ENCODE measurements at regions not wholly inside any gene's neighbourhood (a gene's known extent, or its start where the extent isn't known, plus 50 kb on each side); places are given as distances from the start of the nearest gene placed in this dataset.

GRCh38 chr1:103461161-103462105, 64.1 kb upstream of the RNPC3 start:
- Histone ChIP-seq H3K27ac (ENCODE audit: low read depth, low read length, poor library complexity, severe bottlenecking) (no peak overlapping the region), H3K79me2 (ENCODE audit: insufficient read depth, low read depth, low read length) (no peaks in the 10 kb centered on the region), H3K4me1 (ENCODE audit: insufficient read depth, low read length, poor library complexity, severe bottlenecking) (no peaks in the 10 kb centered on the region), H3K36me3 (ENCODE audit: insufficient read depth, low read length) (no peaks in the 10 kb centered on the region), H3K9me3 (ENCODE audit: low read length) (no peaks in the 10 kb centered on the region), H2AFZ (ENCODE audit: low read length) (no peak overlapping the region), H3K9me2 (ENCODE audit: insufficient read depth, low read length) (no peaks in the 10 kb centered on the region), H3K4me3 (ENCODE audit: low read depth, low read length, poor library complexity, severe bottlenecking) (no peak overlapping the region), H4K20me1 (ENCODE audit: insufficient read depth, low read length) (no peaks in the 10 kb centered on the region), H3K4me2 (ENCODE audit: low read length) (no peak overlapping the region)
- ChIA-PET POLR2A (interaction anchor here (0.6 to 1.0 kb wide), 3 partner anchors 10 to 126 kb away, joined by 3 to 4 read pairs (median 4); no protein-coding TSS in a partner anchor), CTCF (ENCODE audit: unreplicated experiment) (interaction anchor here (1.0 kb wide), 1 partner anchor 16 kb away, joined by 3 read pairs; no protein-coding TSS in a partner anchor)
- intact Hi-C loops (cut with micrococcal nuclease; ENCODE audit: unreplicated experiment), result loop anchor here (5.0 kb wide), 1 partner anchor 354 kb away; the partner anchor contains the start of gene COL11A1
- BruUV-seq (replicated peaks), result no TSS peak
- TF ChIP-seq, protein P1, sequence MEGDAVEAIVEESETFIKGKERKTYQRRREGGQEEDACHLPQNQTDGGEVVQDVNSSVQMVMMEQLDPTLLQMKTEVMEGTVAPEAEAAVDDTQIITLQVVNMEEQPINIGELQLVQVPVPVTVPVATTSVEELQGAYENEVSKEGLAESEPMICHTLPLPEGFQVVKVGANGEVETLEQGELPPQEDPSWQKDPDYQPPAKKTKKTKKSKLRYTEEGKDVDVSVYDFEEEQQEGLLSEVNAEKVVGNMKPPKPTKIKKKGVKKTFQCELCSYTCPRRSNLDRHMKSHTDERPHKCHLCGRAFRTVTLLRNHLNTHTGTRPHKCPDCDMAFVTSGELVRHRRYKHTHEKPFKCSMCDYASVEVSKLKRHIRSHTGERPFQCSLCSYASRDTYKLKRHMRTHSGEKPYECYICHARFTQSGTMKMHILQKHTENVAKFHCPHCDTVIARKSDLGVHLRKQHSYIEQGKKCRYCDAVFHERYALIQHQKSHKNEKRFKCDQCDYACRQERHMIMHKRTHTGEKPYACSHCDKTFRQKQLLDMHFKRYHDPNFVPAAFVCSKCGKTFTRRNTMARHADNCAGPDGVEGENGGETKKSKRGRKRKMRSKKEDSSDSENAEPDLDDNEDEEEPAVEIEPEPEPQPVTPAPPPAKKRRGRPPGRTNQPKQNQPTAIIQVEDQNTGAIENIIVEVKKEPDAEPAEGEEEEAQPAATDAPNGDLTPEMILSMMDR (conservative IDR thresholded peaks at IDR 0.05; ENCODE audit: low read length), result peak; percentile 91
- TF ChIP-seq EZH2phosphoT487 (IDR thresholded peaks at IDR 0.05; ENCODE audit: borderline replicate concordance, low read depth, low read length), result no peak
- peak; percentile 25 for DNase-seq (ENCODE audit: low spot score)

GRCh38 chr1:103460511-103460910, 65.0 kb upstream of the RNPC3 start:
- H3K9me2 ChIP-seq (ENCODE audit: insufficient read depth, low read length), result no peaks in the 10 kb centered on the region
- no peak for TF ChIP-seq EZH2phosphoT487 (IDR thresholded peaks at IDR 0.05; ENCODE audit: borderline replicate concordance, low read depth, low read length)
- TF ChIP-seq, protein P1 (conservative IDR thresholded peaks at IDR 0.05; ENCODE audit: low read length), result no peak
- no TSS peak for BruUV-seq (replicated peaks)
- no peaks in the 10 kb centered on the region for H3K9me3 ChIP-seq (ENCODE audit: low read length)
- no peak overlapping the region for H3K4me3 ChIP-seq (ENCODE audit: low read depth, low read length, poor library complexity, severe bottlenecking)
- intact Hi-C loops (cut with micrococcal nuclease; ENCODE audit: unreplicated experiment), result loop anchor here (5.0 kb wide), 1 partner anchor 353 kb away; the partner anchor contains the start of gene COL11A1
- no peak for DNase-seq (ENCODE audit: low spot score)
- H3K27ac ChIP-seq (ENCODE audit: low read depth, low read length, poor library complexity, severe bottlenecking), result no peak overlapping the region
- no peaks in the 10 kb centered on the region for H3K36me3 ChIP-seq (ENCODE audit: insufficient read depth, low read length)
- H2AFZ ChIP-seq (ENCODE audit: low read length), result no peak overlapping the region
- H3K79me2 ChIP-seq (ENCODE audit: insufficient read depth, low read depth, low read length), result no peaks in the 10 kb centered on the region
- no peaks in the 10 kb centered on the region for H3K4me1 ChIP-seq (ENCODE audit: insufficient read depth, low read length, poor library complexity, severe bottlenecking)
- no peak overlapping the region for H3K4me2 ChIP-seq (ENCODE audit: low read length)
- POLR2A ChIA-PET, result interaction anchor here (1.0 kb wide), 1 partner anchor 9 kb away, joined by 4 read pairs; no protein-coding TSS in a partner anchor
- H4K20me1 ChIP-seq (ENCODE audit: insufficient read depth, low read length), result no peaks in the 10 kb centered on the region
- CTCF ChIA-PET (ENCODE audit: unreplicated experiment), result no interaction called here

DNA sequence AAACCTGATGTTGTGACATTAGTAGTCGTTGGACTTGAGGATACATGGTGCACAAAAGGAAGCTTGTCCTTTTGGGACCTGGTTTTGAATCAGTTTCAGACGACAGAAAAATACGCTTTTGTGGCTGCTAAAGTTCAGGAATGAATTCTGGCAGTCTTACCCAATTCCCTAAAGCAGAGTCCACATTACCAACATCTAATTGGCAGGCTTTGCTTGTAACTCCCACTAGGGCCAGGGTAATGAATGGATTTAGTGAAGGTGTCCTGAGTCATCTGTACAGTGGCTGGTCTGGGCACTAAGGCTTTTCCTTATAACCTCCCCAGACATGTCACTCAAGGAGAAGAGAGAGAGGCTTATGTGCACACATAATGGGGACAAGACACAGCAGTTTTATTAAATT, 66.2 kb upstream of the RNPC3 start:
- H4K20me1 ChIP-seq (ENCODE audit: insufficient read depth, low read length), result no peaks in the 10 kb centered on the region
- no peak for TF ChIP-seq EZH2phosphoT487 (IDR thresholded peaks at IDR 0.05; ENCODE audit: borderline replicate concordance, low read depth, low read length)
- TF ChIP-seq, protein P1 (conservative IDR thresholded peaks at IDR 0.05; ENCODE audit: low read length), result no peak
- H2AFZ ChIP-seq (ENCODE audit: low read length), result no peak overlapping the region
- intact Hi-C loops (cut with micrococcal nuclease; ENCODE audit: unreplicated experiment), result no loop called here
- H3K36me3 ChIP-seq (ENCODE audit: insufficient read depth, low read length), result no peaks in the 10 kb centered on the region
- DNase-seq (ENCODE audit: low spot score), result no peak
- H3K9me3 ChIP-seq (ENCODE audit: low read length), result no peaks in the 10 kb centered on the region
- ChIA-PET POLR2A (no interaction called here), CTCF (ENCODE audit: unreplicated experiment) (no interaction called here)
- H3K4me2 ChIP-seq (ENCODE audit: low read length), result no peak overlapping the region
- H3K27ac ChIP-seq (ENCODE audit: low read depth, low read length, poor library complexity, severe bottlenecking), result no peak overlapping the region
- no peak overlapping the region for H3K4me3 ChIP-seq (ENCODE audit: low read depth, low read length, poor library complexity, severe bottlenecking)
- no peaks in the 10 kb centered on the region for H3K79me2 ChIP-seq (ENCODE audit: insufficient read depth, low read depth, low read length)
- no TSS peak for BruUV-seq (replicated peaks)
- no peaks in the 10 kb centered on the region for H3K9me2 ChIP-seq (ENCODE audit: insufficient read depth, low read length)
- no peaks in the 10 kb centered on the region for H3K4me1 ChIP-seq (ENCODE audit: insufficient read depth, low read length, poor library complexity, severe bottlenecking)

Data from OCI-LY7 (cell line).